ENCODE measurements at regions not wholly inside any gene's neighbourhood (a gene's known extent, or its start where the extent isn't known, plus 50 kb on each side); places are given as distances from the start of the nearest gene placed in this dataset.

- DNase-seq: no peak
Measured at GRCh38 chr3:154990543-154990942, 89.6 kb upstream of the MME start.

GRCh38 chr3:154987846-154988245 lies 92.3 kb upstream of the MME start:
- Histone ChIP-seq H3K27ac (no peak overlapping the region), H3K4me1 (no peaks in the 10 kb centered on the region), H3K36me3 (no peaks in the 10 kb centered on the region), H3K4me3 (no peak overlapping the region), H3K9me3 (no peaks in the 10 kb centered on the region), H3K27me3 (no peaks in the 10 kb centered on the region)
- ATAC-seq (no peak), DNase-seq (no peak)
- TF ChIP-seq CTCF (IDR thresholded peaks at IDR 0.05): no peak
- intact Hi-C loops (cut with DNase I): no loop called here

More at GRCh38 chr3:154990543-154990942, 89.6 kb upstream of the MME start:
- no peak for TF ChIP-seq CTCF (IDR thresholded peaks at IDR 0.05)
- no peaks in the 10 kb centered on the region for H3K4me1 ChIP-seq
- no peaks in the 10 kb centered on the region for H3K27me3 ChIP-seq
- H3K36me3 ChIP-seq: no peaks in the 10 kb centered on the region
- H3K27ac ChIP-seq: no peak overlapping the region
- no peaks in the 10 kb centered on the region for H3K9me3 ChIP-seq
- ATAC-seq: no peak
- H3K4me3 ChIP-seq: no peak overlapping the region
- intact Hi-C loops (cut with DNase I): no loop called here

GRCh38 chr3:154981664-154982063 lies 98.5 kb upstream of the MME start:
- Histone ChIP-seq H3K27me3 (no peaks in the 10 kb centered on the region), H3K27ac (no peak overlapping the region), H3K4me3 (no peak overlapping the region), H3K4me1 (no peaks in the 10 kb centered on the region), H3K36me3 (no peaks in the 10 kb centered on the region), H3K9me3 (no peaks in the 10 kb centered on the region)
- no peak for TF ChIP-seq CTCF (IDR thresholded peaks at IDR 0.05)
- no peak for ATAC-seq
- intact Hi-C loops (cut with DNase I): no loop called here
- no peak for DNase-seq

- TF ChIP-seq CTCF (IDR thresholded peaks at IDR 0.05): no peak
- H3K27me3 ChIP-seq: no peaks in the 10 kb centered on the region
- ATAC-seq (no peak), DNase-seq (no peak)
- intact Hi-C loops (cut with DNase I): no loop called here
- H3K27ac ChIP-seq: no peak overlapping the region
- no peaks in the 10 kb centered on the region for H3K36me3 ChIP-seq
- no peaks in the 10 kb centered on the region for H3K9me3 ChIP-seq
- H3K4me3 ChIP-seq: no peak overlapping the region
- H3K4me1 ChIP-seq: no peaks in the 10 kb centered on the region
Measured at GRCh38 chr3:154981201-154981600, 98.9 kb upstream of the MME start.

- H3K27me3 ChIP-seq: no peaks in the 10 kb centered on the region
- no peaks in the 10 kb centered on the region for H3K9me3 ChIP-seq
- no peaks in the 10 kb centered on the region for H3K4me1 ChIP-seq
- no peak overlapping the region for H3K4me3 ChIP-seq
- no peak for TF ChIP-seq CTCF (IDR thresholded peaks at IDR 0.05)
- no peak for DNase-seq
- intact Hi-C loops (cut with DNase I): no loop called here
- no peak for ATAC-seq
- no peak overlapping the region for H3K27ac ChIP-seq
- H3K36me3 ChIP-seq: no peaks in the 10 kb centered on the region
Measured at GRCh38 chr3:154979331-154979730, 100.8 kb upstream of the MME start.
